GM18907 (cell line): ENCODE measurements at regions not wholly inside any gene's neighbourhood (a gene's known extent, or its start where the extent isn't known, plus 50 kb on each side); places are given as distances from the start of the nearest gene placed in this dataset.
"Not testable (repeated sequence)": the region's sequence is repeated elsewhere in the genome, so short reads cannot be mapped to it uniquely, and the experiment has no call there.

Experiments
- ATAC-seq: cut with Tn5 transposase; IDR thresholded peaks from one replicate; pipeline ENCODE4 v1.9.1; 2021; ENCODE audit warnings: mild to moderate bottlenecking, moderate library complexity; ENCODE audit not compliant: unreplicated experiment

- peak; percentile 94 for ATAC-seq
These were observed 60.0 kb upstream of the BANK1 start for GRCh38 chr4:101730291-101731117.

- ATAC-seq: no peak
These were observed 63.3 kb upstream of the BANK1 start for GRCh38 chr4:101727238-101727637.

- ATAC-seq: no peak
These were observed 66.4 kb upstream of the BANK1 start for GRCh38 chr4:101724093-101724492.

- no peak for ATAC-seq
These were observed 71.7 kb upstream of the BANK1 start for GRCh38 chr4:101718810-101719209.

GRCh38 chr4:101711590-101712260 lies 78.8 kb upstream of the BANK1 start:
- no peak for ATAC-seq

GRCh38 chr4:101710806-101711205 lies 79.7 kb upstream of the BANK1 start:
- no peak for ATAC-seq

- no peak for ATAC-seq
These were observed 82.1 kb upstream of the BANK1 start for GRCh38 chr4:101708293-101709039.

GRCh38 chr4:101707596-101707995 lies 82.9 kb upstream of the BANK1 start:
- no peak for ATAC-seq

- no peak for ATAC-seq
These were observed 83.9 kb upstream of the BANK1 start for GRCh38 chr4:101706535-101707057.

- ATAC-seq: no peak
These were observed 89.0 kb upstream of the BANK1 start for GRCh38 chr4:101701551-101701950.

- ATAC-seq: no peak
These were observed 90.9 kb upstream of the BANK1 start for GRCh38 chr4:101699441-101700124.

GRCh38 chr4:101697266-101697665 lies 93.3 kb upstream of the BANK1 start:
- ATAC-seq: no peak

- no peak for ATAC-seq
These were observed 94.1 kb upstream of the BANK1 start for GRCh38 chr4:101696276-101697010.

- no peak for ATAC-seq
These were observed 95.4 kb upstream of the BANK1 start for GRCh38 chr4:101695176-101695575.

- not testable (repeated sequence) for ATAC-seq
These were observed 96.1 kb upstream of the BANK1 start for GRCh38 chr4:101694403-101694802.

- ATAC-seq: peak; percentile 74
These were observed 96.6 kb upstream of the BANK1 start for GRCh38 chr4:101693842-101694398.

- ATAC-seq: no peak
These were observed 101.3 kb upstream of the BANK1 start for GRCh38 chr4:101689220-101689619.

GRCh38 chr4:101685126-101685525 lies 105.4 kb upstream of the BANK1 start:
- ATAC-seq: no peak

- no peak for ATAC-seq
These were observed 107.6 kb upstream of the BANK1 start for GRCh38 chr4:101682946-101683345.

- no peak for ATAC-seq
These were observed 112.3 kb upstream of the BANK1 start for GRCh38 chr4:101678180-101678579.
